GM18867 (cell line): ENCODE measurements at regions not wholly inside any gene's neighbourhood (a gene's known extent, or its start where the extent isn't known, plus 50 kb on each side); places are given as distances from the start of the nearest gene placed in this dataset.
"Not testable (repeated sequence)": the region's sequence is repeated elsewhere in the genome, so short reads cannot be mapped to it uniquely, and the experiment has no call there.

ENCODE experiments used
- ATAC-seq: cut with Tn5 transposase; IDR thresholded peaks from one replicate; pipeline ENCODE4 v1.9.1; 2021; ENCODE audit warnings: mild to moderate bottlenecking, moderate library complexity; ENCODE audit not compliant: unreplicated experiment

- no peak for ATAC-seq
These were observed 369.7 kb downstream of the RAD51AP2 start for GRCh38 chr2:17148407-17149145.

- ATAC-seq: no peak
These were observed 371.9 kb downstream of the RAD51AP2 start for GRCh38 chr2:17146358-17146757.

GRCh38 chr2:17136877-17137276 is 381.4 kb downstream of the RAD51AP2 start:
- no peak for ATAC-seq

GRCh38 chr2:17136231-17136630 is 382.0 kb downstream of the RAD51AP2 start:
- ATAC-seq: no peak

GRCh38 chr2:17135619-17136018 is 382.6 kb downstream of the RAD51AP2 start:
- no peak for ATAC-seq

GRCh38 chr2:17133052-17133671 is 385.1 kb downstream of the RAD51AP2 start:
- ATAC-seq: no peak

- not testable (repeated sequence) for ATAC-seq
These were observed 387.6 kb downstream of the RAD51AP2 start for GRCh38 chr2:17130627-17131026.

GRCh38 chr2:17125989-17126620 is 392.1 kb downstream of the RAD51AP2 start:
- no peak for ATAC-seq

- ATAC-seq: no peak
These were observed 393.5 kb downstream of the RAD51AP2 start for GRCh38 chr2:17124575-17125318.

GRCh38 chr2:17122887-17123501 is 395.2 kb downstream of the RAD51AP2 start:
- no peak for ATAC-seq

- no peak for ATAC-seq
These were observed 402.8 kb downstream of the RAD51AP2 start for GRCh38 chr2:17115466-17115865.

- no peak for ATAC-seq
These were observed 403.2 kb downstream of the RAD51AP2 start for GRCh38 chr2:17115042-17115441.

- no peak for ATAC-seq
These were observed 410.4 kb downstream of the RAD51AP2 start for GRCh38 chr2:17107871-17108270.

GRCh38 chr2:17107151-17107550 is 411.1 kb downstream of the RAD51AP2 start:
- ATAC-seq: no peak

GRCh38 chr2:17106418-17106817 is 411.8 kb downstream of the RAD51AP2 start:
- no peak for ATAC-seq

- ATAC-seq: peak; percentile 71
These were observed 413.8 kb downstream of the RAD51AP2 start for GRCh38 chr2:17104454-17104853.

- ATAC-seq: no peak
These were observed 416.6 kb downstream of the RAD51AP2 start for GRCh38 chr2:17101596-17101995.

GRCh38 chr2:17101091-17101490 is 417.1 kb downstream of the RAD51AP2 start:
- ATAC-seq: no peak

- no peak for ATAC-seq
These were observed 422.9 kb downstream of the RAD51AP2 start for GRCh38 chr2:17095340-17095739.

GRCh38 chr2:17093712-17094111 is 424.5 kb downstream of the RAD51AP2 start:
- ATAC-seq: no peak

GRCh38 chr2:17086990-17087389 is 421.4 kb upstream of the CYRIA start:
- ATAC-seq: no peak
